Breast epithelium (tissue), 4 donors: ENCODE measurements at regions not wholly inside any gene's neighbourhood (a gene's known extent, or its start where the extent isn't known, plus 50 kb on each side); places are given as distances from the start of the nearest gene placed in this dataset.
"Not testable (repeated sequence)": the region's sequence is repeated elsewhere in the genome, so short reads cannot be mapped to it uniquely, and the experiment has no call there.

Experiments used
- DNase-seq, 2 donors: peaks; one replicate each; pipeline ENCODE4 v3.0.0-alpha.2; 2019; ENCODE audit warnings: low spot score in 2 of 2
- H3K27ac ChIP-seq, 2 donors: fragments of 200-600 bp; sonication (generic) in 1 of 2; one replicate each; pipeline ENCODE4 v1.5.1; 2016 to 2019; ENCODE audit warnings: mild to moderate bottlenecking in 1 of 2
- H3K27me3 ChIP-seq, 2 donors: fragments of 200-600 bp; sonication (generic) in 1 of 2; one replicate each; pipeline versions ENCODE4 v1.5.1 to v1.6.0; 2017 to 2019; ENCODE audit warnings: control low read depth in 1 of 2, mild to moderate bottlenecking in 1 of 2
- H3K36me3 ChIP-seq: fragments of 200-600 bp; one replicate; pipeline ENCODE4 v1.5.1; 2019
- H3K4me1 ChIP-seq, 2 donors: fragments of 200-600 bp; sonication (generic); one replicate each; pipeline ENCODE4 v1.5.1; 2016 to 2019; ENCODE audit warnings: control low read depth in 1 of 2
- H3K4me3 ChIP-seq, 3 donors: fragments of 200-600 bp; sonication (generic); 1 replicate in 2 of 3; 2 replicates in 1 of 3; pipeline ENCODE4 v1.5.1; 2016 to 2019; ENCODE audit warnings: mild to moderate bottlenecking in 3 of 3, moderate library complexity in 2 of 3
- H3K9me3 ChIP-seq, 2 donors: fragments of 200-600 bp; sonication (generic) in 1 of 2; one replicate each; pipeline ENCODE4 v1.5.1; 2016 to 2019; ENCODE audit warnings: control low read depth in 1 of 2
- intact Hi-C: fragments of 100-400 bp; cut with DNase I; formaldehyde crosslinking; loops from one replicate; pipeline ENCODE4 v1.15.1; 2023; ENCODE audit warnings: low total_unique reads

- H3K27me3 ChIP-seq, DNase-seq, H3K27ac ChIP-seq, intact Hi-C loops, H3K36me3 ChIP-seq, H3K4me1 ChIP-seq, H3K4me3 ChIP-seq, H3K9me3 ChIP-seq: not testable (repeated sequence)
Measured at GRCh38 chr16:70059429-70059828, 54.7 kb upstream of the PDPR start.

GRCh38 chr16:70060521-70061027 lies 53.6 kb upstream of the PDPR start:
- intact Hi-C loops: not testable (repeated sequence)

GRCh38 chr16:70061671-70062218 lies 52.4 kb upstream of the PDPR start:
- H3K4me3 ChIP-seq, H3K9me3 ChIP-seq, H3K27me3 ChIP-seq, H3K27ac ChIP-seq, DNase-seq, H3K36me3 ChIP-seq, H3K4me1 ChIP-seq, intact Hi-C loops: not testable (repeated sequence)

More at GRCh38 chr16:70060521-70061027, 53.6 kb upstream of the PDPR start:
- not testable (repeated sequence) for H3K27ac ChIP-seq, H3K36me3 ChIP-seq, H3K4me3 ChIP-seq, DNase-seq, H3K27me3 ChIP-seq, H3K9me3 ChIP-seq, H3K4me1 ChIP-seq

GRCh38 chr16:70062947-70063346 lies 51.2 kb upstream of the PDPR start:
- intact Hi-C loops, H3K36me3 ChIP-seq, H3K4me1 ChIP-seq, H3K27me3 ChIP-seq, H3K9me3 ChIP-seq, DNase-seq, H3K4me3 ChIP-seq, H3K27ac ChIP-seq: not testable (repeated sequence)
